ENCODE measurements at regions not wholly inside any gene's neighbourhood (a gene's known extent, or its start where the extent isn't known, plus 50 kb on each side); places are given as distances from the start of the nearest gene placed in this dataset.

DNA sequence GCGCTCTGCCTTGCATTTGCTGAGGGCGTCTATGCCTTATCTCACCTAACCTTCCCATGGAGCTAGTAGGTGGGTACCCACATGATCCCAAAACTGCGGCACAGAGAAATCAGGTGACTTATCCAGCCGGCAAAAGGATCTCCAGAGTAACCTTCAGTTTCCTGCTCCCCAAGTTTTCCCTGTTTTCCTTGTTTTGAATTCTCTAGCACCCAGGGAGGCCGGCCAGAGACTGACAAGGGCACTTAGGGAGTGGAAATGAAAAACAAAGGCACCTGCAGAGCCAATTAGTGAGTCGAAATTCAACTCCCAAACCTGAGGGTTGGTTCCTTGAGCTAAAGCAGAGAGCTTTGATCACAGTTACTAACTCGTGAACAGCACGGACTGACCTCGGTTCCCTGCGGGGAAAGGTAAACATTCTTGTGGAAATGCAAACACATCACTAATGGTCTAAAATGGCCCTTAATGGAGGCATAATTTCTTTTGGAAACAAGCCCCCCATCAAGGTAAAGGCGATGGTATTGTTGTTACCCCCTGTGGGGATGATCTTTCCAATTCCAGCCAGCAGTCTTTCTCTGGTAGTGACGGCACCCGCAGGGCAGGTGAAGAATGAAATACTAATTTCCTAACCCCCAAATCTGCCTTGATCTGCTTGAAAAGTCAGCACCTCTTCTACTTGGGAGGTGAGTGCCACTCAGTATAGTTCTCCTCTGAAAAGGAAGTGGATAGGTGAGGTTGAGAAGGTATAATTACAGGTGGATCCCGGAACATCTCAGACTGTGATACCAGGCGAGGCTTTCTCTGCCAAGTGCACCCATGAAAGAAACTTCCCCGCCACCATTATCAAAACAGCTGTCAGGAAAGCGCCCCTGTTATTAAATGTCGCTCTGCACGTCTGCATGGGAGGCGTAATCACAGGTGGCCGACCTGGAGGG, 365.6 kb upstream of the AUTS2 start (continued):
- TF ChIP-seq REST (tag by site-specific recombination; IDR thresholded peaks at IDR 0.05), result no peak
- TF ChIP-seq ZNF404 (tag by site-specific recombination; IDR thresholded peaks at IDR 0.05), result no peak
- 0 out of 2 replicates have a peak, but pooled peaks have one; percentile 47 for TF ChIP-seq ZNF18 (tag by site-specific recombination; IDR thresholded peaks at IDR 0.05)
- TF ChIP-seq ZNF169 (tag by site-specific recombination; IDR thresholded peaks at IDR 0.05), result no peak
- TF ChIP-seq, protein P1, sequence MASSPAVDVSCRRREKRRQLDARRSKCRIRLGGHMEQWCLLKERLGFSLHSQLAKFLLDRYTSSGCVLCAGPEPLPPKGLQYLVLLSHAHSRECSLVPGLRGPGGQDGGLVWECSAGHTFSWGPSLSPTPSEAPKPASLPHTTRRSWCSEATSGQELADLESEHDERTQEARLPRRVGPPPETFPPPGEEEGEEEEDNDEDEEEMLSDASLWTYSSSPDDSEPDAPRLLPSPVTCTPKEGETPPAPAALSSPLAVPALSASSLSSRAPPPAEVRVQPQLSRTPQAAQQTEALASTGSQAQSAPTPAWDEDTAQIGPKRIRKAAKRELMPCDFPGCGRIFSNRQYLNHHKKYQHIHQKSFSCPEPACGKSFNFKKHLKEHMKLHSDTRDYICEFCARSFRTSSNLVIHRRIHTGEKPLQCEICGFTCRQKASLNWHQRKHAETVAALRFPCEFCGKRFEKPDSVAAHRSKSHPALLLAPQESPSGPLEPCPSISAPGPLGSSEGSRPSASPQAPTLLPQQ (tag by site-specific recombination; IDR thresholded peaks at IDR 0.05), result no peak
- TF ChIP-seq ZBTB21 (tag by site-specific recombination; IDR thresholded peaks at IDR 0.05), result peak; percentile 73; the same call in 1 of the 2 replicates
- TF ChIP-seq GLIS1 (tag by site-specific recombination; IDR thresholded peaks at IDR 0.05), result peak; percentile 100
- TF ChIP-seq YY1 (tag by site-specific recombination; IDR thresholded peaks at IDR 0.05), result peak; percentile 32; the same call in 1 of the 2 replicates
- TF ChIP-seq ZBTB6 (tag by site-specific recombination; IDR thresholded peaks at IDR 0.05), result no peak
- TF ChIP-seq ZNF184 (tag by site-specific recombination; IDR thresholded peaks at IDR 0.05), result no peak
- no peak for TF ChIP-seq BCL11A (tag by site-specific recombination; IDR thresholded peaks at IDR 0.05; ENCODE audit: low read depth)
- TF ChIP-seq ZNF629 (tag by site-specific recombination; IDR thresholded peaks at IDR 0.05), result peak; percentile 50
- TF ChIP-seq ZFP41 (tag by site-specific recombination; IDR thresholded peaks at IDR 0.05; ENCODE audit: borderline replicate concordance), result no peak
- TF ChIP-seq ZNF639 (tag by site-specific recombination; IDR thresholded peaks at IDR 0.05), result 0 out of 2 replicates have a peak, but pooled peaks have one; percentile 22
- no peak for TF ChIP-seq ZNF133 (tag by site-specific recombination; IDR thresholded peaks at IDR 0.05)
- TF ChIP-seq, protein P2, sequence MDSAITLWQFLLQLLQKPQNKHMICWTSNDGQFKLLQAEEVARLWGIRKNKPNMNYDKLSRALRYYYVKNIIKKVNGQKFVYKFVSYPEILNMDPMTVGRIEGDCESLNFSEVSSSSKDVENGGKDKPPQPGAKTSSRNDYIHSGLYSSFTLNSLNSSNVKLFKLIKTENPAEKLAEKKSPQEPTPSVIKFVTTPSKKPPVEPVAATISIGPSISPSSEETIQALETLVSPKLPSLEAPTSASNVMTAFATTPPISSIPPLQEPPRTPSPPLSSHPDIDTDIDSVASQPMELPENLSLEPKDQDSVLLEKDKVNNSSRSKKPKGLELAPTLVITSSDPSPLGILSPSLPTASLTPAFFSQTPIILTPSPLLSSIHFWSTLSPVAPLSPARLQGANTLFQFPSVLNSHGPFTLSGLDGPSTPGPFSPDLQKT (IDR thresholded peaks at IDR 0.05; ENCODE audit: borderline replicate concordance, low read depth, low read length), result no peak
- TF ChIP-seq, protein P3, sequence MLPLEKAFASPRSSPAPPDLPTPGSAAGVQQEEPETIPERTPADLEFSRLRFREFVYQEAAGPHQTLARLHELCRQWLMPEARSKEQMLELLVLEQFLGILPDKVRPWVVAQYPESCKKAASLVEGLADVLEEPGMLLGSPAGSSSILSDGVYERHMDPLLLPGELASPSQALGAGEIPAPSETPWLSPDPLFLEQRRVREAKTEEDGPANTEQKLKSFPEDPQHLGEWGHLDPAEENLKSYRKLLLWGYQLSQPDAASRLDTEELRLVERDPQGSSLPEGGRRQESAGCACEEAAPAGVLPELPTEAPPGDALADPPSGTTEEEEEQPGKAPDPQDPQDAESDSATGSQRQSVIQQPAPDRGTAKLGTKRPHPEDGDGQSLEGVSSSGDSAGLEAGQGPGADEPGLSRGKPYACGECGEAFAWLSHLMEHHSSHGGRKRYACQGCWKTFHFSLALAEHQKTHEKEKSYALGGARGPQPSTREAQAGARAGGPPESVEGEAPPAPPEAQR (tag by site-specific recombination; IDR thresholded peaks at IDR 0.05), result no peak
- no peak for TF ChIP-seq ZNF157 (tag by site-specific recombination; IDR thresholded peaks at IDR 0.05)
- TF ChIP-seq ZFP69B (tag by site-specific recombination; IDR thresholded peaks at IDR 0.05), result no peak
- TF ChIP-seq ZNF202 (tag by site-specific recombination; IDR thresholded peaks at IDR 0.05; ENCODE audit: borderline replicate concordance), result no peak
- TF ChIP-seq, protein P4, sequence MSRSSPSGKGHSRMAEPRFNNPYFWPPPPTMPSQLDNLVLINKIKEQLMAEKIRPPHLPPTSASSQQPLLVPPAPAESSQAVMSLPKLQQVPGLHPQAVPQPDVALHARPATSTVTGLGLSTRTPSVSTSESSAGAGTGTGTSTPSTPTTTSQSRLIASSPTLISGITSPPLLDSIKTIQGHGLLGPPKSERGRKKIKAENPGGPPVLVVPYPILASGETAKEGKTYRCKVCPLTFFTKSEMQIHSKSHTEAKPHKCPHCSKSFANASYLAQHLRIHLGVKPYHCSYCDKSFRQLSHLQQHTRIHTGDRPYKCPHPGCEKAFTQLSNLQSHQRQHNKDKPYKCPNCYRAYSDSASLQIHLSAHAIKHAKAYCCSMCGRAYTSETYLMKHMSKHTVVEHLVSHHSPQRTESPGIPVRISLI (tag by site-specific recombination; IDR thresholded peaks at IDR 0.05), result no peak
- TF ChIP-seq WT1 (tag by site-specific recombination; IDR thresholded peaks at IDR 0.05), result peak; percentile 99
- peak; percentile 50; the same call in 1 of the 2 replicates for TF ChIP-seq ZNF2 (tag by site-specific recombination; IDR thresholded peaks at IDR 0.05)

Measured in HEK293 (cell line).